PC-9 (cell line): ENCODE measurements at regions not wholly inside any gene's neighbourhood (a gene's known extent, or its start where the extent isn't known, plus 50 kb on each side); places are given as distances from the start of the nearest gene placed in this dataset.

Source experiments
- BruUV-seq: library from RNA; stranded (reverse); fragments of 400-500 nt; replicated peaks from 2 replicates; lab custom pipeline; 2021; lab: Mats Ljungman, UMichigan
- CTCF ChIA-PET: fragments of 300-600 bp; sonication (Branson Sonifier 250); formaldehyde crosslinking; loops from one replicate; lab custom pipeline; 2022; ENCODE audit warnings: antibody characterized with exemption; lab: Charles Lee
- POLR2A ChIA-PET: fragments of 300-600 bp; sonication (Branson Sonifier 250); formaldehyde crosslinking; loops from one replicate; lab custom pipeline; 2022; ENCODE audit warnings: antibody characterized with exemption; ENCODE audit not compliant: unreplicated experiment; lab: Charles Lee
- DNase-seq, 2 experiments: peaks; one replicate each; pipeline versions ENCODE4 v3.0.0 to v3.0.0-alpha.2; 2015 to 2022; ENCODE audit warnings: mixed read lengths in 1 of 2
- H2AFZ ChIP-seq: fragments of 200-600 bp; sonication (generic); 2 replicates; pipeline ENCODE4 v1.8.1; 2017; ENCODE audit warnings: antibody characterized with exemption
- H3F3A ChIP-seq: fragments of 200-600 bp; sonication (generic); 2 replicates; pipeline ENCODE4 v1.8.1; 2017; ENCODE audit warnings: antibody characterized with exemption, mild to moderate bottlenecking, low read depth; ENCODE audit not compliant: insufficient read depth
- H3K27ac ChIP-seq: fragments of 200-600 bp; sonication (generic); 2 replicates; pipeline ENCODE4 v1.6.1; 2016; ENCODE audit warnings: mixed run types
- H3K27me3 ChIP-seq: fragments of 200-600 bp; sonication (generic); 2 replicates; pipeline ENCODE4 v1.6.1; 2016; ENCODE audit warnings: low read depth, mixed run types; ENCODE audit not compliant: insufficient read depth
- H3K36me3 ChIP-seq: fragments of 200-600 bp; sonication (generic); 2 replicates; pipeline ENCODE4 v1.6.1; 2016; ENCODE audit warnings: low read depth, mixed run types
- H3K4me1 ChIP-seq: fragments of 200-600 bp; sonication (generic); replicated peaks from 2 replicates; pipeline ENCODE4 v1.6.1; 2016; ENCODE audit warnings: mixed run types; ENCODE audit not compliant: insufficient read depth
- H3K4me2 ChIP-seq: fragments of 200-600 bp; sonication (generic); 2 replicates; pipeline ENCODE4 v1.6.1; 2017; ENCODE audit warnings: mixed run types
- H3K4me3 ChIP-seq: fragments of 200-600 bp; sonication (generic); 2 replicates; pipeline ENCODE4 v1.6.1; 2016; ENCODE audit warnings: mixed run types
- H3K79me2 ChIP-seq: fragments of 200-600 bp; sonication (generic); 2 replicates; pipeline ENCODE4 v1.6.1; 2017; ENCODE audit warnings: low read depth, mixed run types
- H3K9me2 ChIP-seq: fragments of 200-600 bp; sonication (generic); 2 replicates; pipeline ENCODE4 v1.8.1; 2017; ENCODE audit warnings: mild to moderate bottlenecking; ENCODE audit not compliant: insufficient read depth
- H3K9me3 ChIP-seq: fragments of 200-600 bp; sonication (generic); 2 replicates; pipeline ENCODE4 v1.8.1; 2016; ENCODE audit warnings: low read depth; ENCODE audit not compliant: insufficient read depth
- H4K20me1 ChIP-seq: fragments of 200-600 bp; sonication (generic); 2 replicates; pipeline ENCODE4 v1.8.1; 2017; ENCODE audit not compliant: insufficient read depth
- EZH2 ChIP-seq: fragments of 200-600 bp; sonication (generic); IDR thresholded peaks from 2 replicates; pipeline ENCODE4 v1.8.0; 2017; ENCODE audit warnings: antibody characterized with exemption, low read depth
- intact Hi-C: fragments of 100-400 bp; cut with micrococcal nuclease; formaldehyde crosslinking; loops from one replicate; pipeline ENCODE4 v1.10.0; 2022; ENCODE audit not compliant: unreplicated experiment
- TF ChIP-seq, protein P1 (sequence below): fragments of 200-600 bp; sonication (generic); conservative IDR thresholded peaks from 2 replicates; pipeline ENCODE4 v1.6.1; 2017; ENCODE audit warnings: mixed run types, antibody characterized with exemption, mild to moderate bottlenecking, moderate library complexity

DNA sequence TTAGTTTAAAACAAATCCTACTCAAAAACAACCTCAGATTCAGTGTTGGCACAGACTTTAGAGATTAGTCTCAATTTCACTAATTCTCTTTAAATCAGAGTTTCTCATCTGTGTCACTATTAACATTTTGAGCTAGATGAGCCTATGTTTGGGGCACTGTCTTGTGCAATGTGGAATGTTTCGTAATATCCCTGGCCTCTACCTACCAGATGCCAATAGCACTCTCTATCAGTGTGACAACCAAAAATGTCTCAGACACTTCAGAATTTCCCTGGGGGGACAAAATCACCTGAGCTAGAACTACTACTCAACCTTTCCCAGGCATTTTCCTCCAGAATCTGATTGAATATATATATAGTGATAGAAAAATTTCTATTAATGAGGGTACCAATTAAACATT lies 465.2 kb upstream of the RGMB start:
- peak overlapping the region; percentile 66; the same call in 1 of the 2 replicates for H2AFZ ChIP-seq
- no peaks in the 10 kb centered on the region for H3K79me2 ChIP-seq
- no peaks in the 10 kb centered on the region for H4K20me1 ChIP-seq
- intact Hi-C loops = no loop called here
- peaks cover 7% of the 10 kb centered on the region; the same call in 1 of the 2 replicates for H3K9me3 ChIP-seq
- H3F3A ChIP-seq = peaks cover 21% of the 10 kb centered on the region
- POLR2A ChIA-PET = no interaction called here
- peak overlapping the region; percentile 31; the same call in 1 of the 2 replicates for H3K27ac ChIP-seq
- DNase-seq = no peak
- peaks cover 27% of the 10 kb centered on the region for H3K4me1 ChIP-seq
- TF ChIP-seq, protein P1, sequence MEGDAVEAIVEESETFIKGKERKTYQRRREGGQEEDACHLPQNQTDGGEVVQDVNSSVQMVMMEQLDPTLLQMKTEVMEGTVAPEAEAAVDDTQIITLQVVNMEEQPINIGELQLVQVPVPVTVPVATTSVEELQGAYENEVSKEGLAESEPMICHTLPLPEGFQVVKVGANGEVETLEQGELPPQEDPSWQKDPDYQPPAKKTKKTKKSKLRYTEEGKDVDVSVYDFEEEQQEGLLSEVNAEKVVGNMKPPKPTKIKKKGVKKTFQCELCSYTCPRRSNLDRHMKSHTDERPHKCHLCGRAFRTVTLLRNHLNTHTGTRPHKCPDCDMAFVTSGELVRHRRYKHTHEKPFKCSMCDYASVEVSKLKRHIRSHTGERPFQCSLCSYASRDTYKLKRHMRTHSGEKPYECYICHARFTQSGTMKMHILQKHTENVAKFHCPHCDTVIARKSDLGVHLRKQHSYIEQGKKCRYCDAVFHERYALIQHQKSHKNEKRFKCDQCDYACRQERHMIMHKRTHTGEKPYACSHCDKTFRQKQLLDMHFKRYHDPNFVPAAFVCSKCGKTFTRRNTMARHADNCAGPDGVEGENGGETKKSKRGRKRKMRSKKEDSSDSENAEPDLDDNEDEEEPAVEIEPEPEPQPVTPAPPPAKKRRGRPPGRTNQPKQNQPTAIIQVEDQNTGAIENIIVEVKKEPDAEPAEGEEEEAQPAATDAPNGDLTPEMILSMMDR = no peak
- no peak for TF ChIP-seq EZH2
- H3K4me3 ChIP-seq = no peak overlapping the region
- CTCF ChIA-PET = interaction anchor here (0.5 to 0.8 kb wide), 2 partner anchors 48 to 488 kb away, joined by 3 read pairs; no protein-coding TSS in a partner anchor
- H3K4me2 ChIP-seq = no peak overlapping the region
- no peaks in the 10 kb centered on the region for H3K36me3 ChIP-seq
- BruUV-seq = no TSS peak
- H3K9me2 ChIP-seq = no peaks in the 10 kb centered on the region
- no peaks in the 10 kb centered on the region for H3K27me3 ChIP-seq

DNA sequence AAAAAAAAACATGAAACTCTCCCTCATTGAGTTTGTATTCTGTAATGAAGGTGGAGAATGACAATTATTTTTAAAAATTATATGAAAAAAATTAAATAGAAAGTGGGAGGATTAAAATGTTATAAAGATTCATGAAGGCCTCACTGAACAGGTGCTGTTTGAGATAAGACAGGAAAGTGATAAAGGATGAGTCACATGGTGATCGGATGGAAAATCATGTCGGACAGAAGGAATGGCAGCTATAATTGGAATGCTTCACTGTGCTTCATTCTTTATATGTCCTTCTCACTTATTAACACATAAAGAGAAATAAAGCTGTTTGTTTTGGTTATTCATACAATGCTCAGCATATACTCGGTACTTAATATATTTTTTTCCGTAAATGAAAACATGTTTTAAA lies 464.5 kb upstream of the RGMB start:
- no peak for DNase-seq
- Histone ChIP-seq H3K4me3 (peak overlapping the region; percentile 40; the same call in 1 of the 2 replicates), H3K4me1 (peaks cover 30% of the 10 kb centered on the region), H3K36me3 (no peaks in the 10 kb centered on the region), H3K9me3 (peaks cover 7% of the 10 kb centered on the region; the same call in 1 of the 2 replicates), H3K27me3 (no peaks in the 10 kb centered on the region), H3K79me2 (no peaks in the 10 kb centered on the region), H3K9me2 (no peaks in the 10 kb centered on the region), H4K20me1 (no peaks in the 10 kb centered on the region), H3K27ac (peak overlapping the region; percentile 84), H3K4me2 (peak overlapping the region; percentile 71), H3F3A (peaks cover 21% of the 10 kb centered on the region), H2AFZ (0 out of 2 replicates have a peak overlapping the region, but pooled peaks have one; percentile 71)
- intact Hi-C loops = no loop called here
- POLR2A ChIA-PET = no interaction called here
- no peak for TF ChIP-seq EZH2
- TF ChIP-seq, protein P1 = no peak
- TSS peak; percentile 81 for BruUV-seq
- CTCF ChIA-PET = no interaction called here

DNA sequence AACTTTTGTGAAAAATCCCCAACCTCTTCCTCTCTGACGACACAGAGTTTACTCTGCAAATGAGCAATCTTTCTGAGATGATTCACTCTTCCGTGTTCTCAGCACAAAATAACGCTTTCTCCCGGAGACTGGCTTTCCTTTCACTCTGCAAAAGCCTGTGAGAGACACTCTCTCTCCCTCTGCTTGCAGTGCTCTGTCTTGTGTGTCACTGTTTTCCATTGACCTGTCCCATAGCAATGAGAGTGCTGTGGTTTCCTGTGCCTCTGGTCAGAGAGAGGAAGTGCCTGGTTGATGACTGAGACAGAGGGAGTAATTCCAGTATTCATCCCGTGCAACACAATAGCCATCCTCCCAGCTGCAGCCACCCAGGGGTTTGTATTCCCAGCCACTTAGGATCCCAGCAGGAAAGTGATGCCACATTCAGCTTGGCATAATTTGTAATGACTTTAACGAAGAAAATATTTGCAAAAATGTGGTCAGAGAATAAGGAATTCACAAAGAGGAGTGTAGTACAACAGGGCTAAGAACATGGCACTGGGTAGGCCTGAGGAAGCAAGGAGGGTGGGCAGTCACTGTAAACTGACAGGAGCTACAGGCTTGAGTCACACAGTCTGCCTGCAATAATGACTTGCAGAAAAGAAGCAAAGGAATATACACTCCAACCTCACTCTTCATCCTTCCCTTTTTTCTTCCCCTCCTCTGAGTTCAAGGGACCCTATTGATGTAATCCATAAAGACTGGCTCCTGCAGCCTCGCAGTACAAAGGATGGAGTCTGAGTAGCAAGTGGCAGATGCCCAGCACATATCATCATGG lies 463.5 kb upstream of the RGMB start:
- ChIA-PET CTCF (no interaction called here), POLR2A (no interaction called here)
- intact Hi-C loops = loop anchor here (5.0 kb wide), 1 partner anchor 462 kb away; the partner anchor contains the start of gene RGMB
- Histone ChIP-seq H3K36me3 (no peaks in the 10 kb centered on the region), H3K4me2 (peak overlapping the region; percentile 71), H3K79me2 (no peaks in the 10 kb centered on the region), H2AFZ (peak overlapping the region; percentile 71), H3F3A (peaks cover 21% of the 10 kb centered on the region), H3K9me3 (peaks cover 7% of the 10 kb centered on the region; the same call in 1 of the 2 replicates), H3K27ac (peak overlapping the region; percentile 84), H4K20me1 (no peaks in the 10 kb centered on the region), H3K4me1 (peaks cover 40% of the 10 kb centered on the region), H3K27me3 (no peaks in the 10 kb centered on the region), H3K4me3 (peak overlapping the region; percentile 40; the same call in 1 of the 2 replicates), H3K9me2 (no peaks in the 10 kb centered on the region)
- DNase-seq = peak; percentile 57 to 67
- TSS peak; percentile 58 for BruUV-seq
- TF ChIP-seq, protein P1 = no peak
- TF ChIP-seq EZH2 = no peak
